ENCODE measurements at regions not wholly inside any gene's neighbourhood (a gene's known extent, or its start where the extent isn't known, plus 50 kb on each side); places are given as distances from the start of the nearest gene placed in this dataset.
"Not testable (repeated sequence)": the region's sequence is repeated elsewhere in the genome, so short reads cannot be mapped to it uniquely, and the experiment has no call there.

GRCh38 chr10:33704214-33704830 is 369.9 kb upstream of the NRP1 start:
- DNase-seq (ENCODE audit: low spot score), result no peak

- DNase-seq (ENCODE audit: low spot score), result no peak
Observed at GRCh38 chr10:33703501-33704213, 369.2 kb upstream of the NRP1 start.

GRCh38 chr10:33698033-33698432 is 363.6 kb upstream of the NRP1 start:
- DNase-seq (ENCODE audit: low spot score), result no peak

GRCh38 chr10:33697016-33697415 is 362.5 kb upstream of the NRP1 start:
- DNase-seq (ENCODE audit: low spot score), result no peak

GRCh38 chr10:33695536-33695935 is 361.1 kb upstream of the NRP1 start:
- no peak for DNase-seq (ENCODE audit: low spot score)

GRCh38 chr10:33690536-33690935 is 356.1 kb upstream of the NRP1 start:
- not testable (repeated sequence) for DNase-seq (ENCODE audit: low spot score)

GRCh38 chr10:33688506-33688905 is 354.0 kb upstream of the NRP1 start:
- DNase-seq (ENCODE audit: low spot score), result no peak

GRCh38 chr10:33684211-33684611 is 349.7 kb upstream of the NRP1 start:
- DNase-seq (ENCODE audit: low spot score), result no peak

GRCh38 chr10:33681595-33681994 is 347.1 kb upstream of the NRP1 start:
- DNase-seq (ENCODE audit: low spot score), result no peak

- DNase-seq (ENCODE audit: low spot score), result no peak
Observed at GRCh38 chr10:33680036-33680435, 345.6 kb upstream of the NRP1 start.

GRCh38 chr10:33676606-33677339 is 342.3 kb upstream of the NRP1 start:
- no peak for DNase-seq (ENCODE audit: low spot score)

- no peak for DNase-seq (ENCODE audit: low spot score)
Observed at GRCh38 chr10:33674986-33675599, 340.6 kb upstream of the NRP1 start.

GRCh38 chr10:33674491-33674890 is 340.0 kb upstream of the NRP1 start:
- no peak for DNase-seq (ENCODE audit: low spot score)

GRCh38 chr10:33673839-33674415 is 339.5 kb upstream of the NRP1 start:
- no peak for DNase-seq (ENCODE audit: low spot score)

- no peak for DNase-seq (ENCODE audit: low spot score)
Observed at GRCh38 chr10:33669904-33670303, 335.4 kb upstream of the NRP1 start.

- DNase-seq (ENCODE audit: low spot score), result no peak
Observed at GRCh38 chr10:33666686-33667480, 332.4 kb upstream of the NRP1 start.

- DNase-seq (ENCODE audit: low spot score), result no peak
Observed at GRCh38 chr10:33665501-33665900, 331.0 kb upstream of the NRP1 start.

GRCh38 chr10:33664070-33664469 is 329.6 kb upstream of the NRP1 start:
- DNase-seq (ENCODE audit: low spot score), result no peak

GRCh38 chr10:33661580-33662336 is 327.3 kb upstream of the NRP1 start:
- peak; percentile 93 for DNase-seq (ENCODE audit: low spot score)

- DNase-seq (ENCODE audit: low spot score), result no peak
Observed at GRCh38 chr10:33660329-33660728, 325.9 kb upstream of the NRP1 start.

- DNase-seq (ENCODE audit: low spot score), result no peak
Observed at GRCh38 chr10:33657913-33658312, 323.4 kb upstream of the NRP1 start.

Measured in A172 (cell line).